Erythroblast (primary cell): ENCODE measurements at regions not wholly inside any gene's neighbourhood (a gene's known extent, or its start where the extent isn't known, plus 50 kb on each side); places are given as distances from the start of the nearest gene placed in this dataset.

Experiments
- GATA1 ChIP-seq: IDR thresholded peaks from 2 replicates; pipeline ENCODE4 v1.6.1; 2011; ENCODE audit warnings: low read depth, mild to moderate bottlenecking, control low read depth, low read length, moderate library complexity
- POLR2A ChIP-seq: IDR thresholded peaks from 2 replicates; pipeline ENCODE4 v1.6.1; 2011; ENCODE audit warnings: mild to moderate bottlenecking, low read length

DNA sequence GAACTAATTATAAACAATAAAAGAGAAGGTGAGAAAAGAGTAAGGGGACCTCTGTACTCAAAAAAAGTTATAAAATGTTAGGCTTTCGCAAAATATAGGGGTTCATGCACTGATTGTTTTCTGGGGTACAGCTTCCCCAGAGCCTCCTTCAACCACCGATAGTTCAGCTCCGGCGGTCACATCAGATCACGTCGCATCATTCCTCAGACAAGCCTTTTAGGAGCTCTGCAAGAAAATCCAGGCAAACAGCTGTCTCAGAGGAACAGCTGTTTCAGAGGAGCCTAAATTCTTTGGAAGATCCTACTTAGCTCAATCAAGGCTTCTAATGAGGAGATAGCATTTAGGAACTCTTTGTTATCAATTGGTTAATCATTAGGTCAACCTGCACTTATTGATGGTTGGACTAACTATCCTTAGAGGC is 78.7 kb downstream of the MYCN start:
- no peak for TF ChIP-seq POLR2A
- no peak for TF ChIP-seq GATA1
